ENCODE measurements at regions not wholly inside any gene's neighbourhood (a gene's known extent, or its start where the extent isn't known, plus 50 kb on each side); places are given as distances from the start of the nearest gene placed in this dataset.

- TF ChIP-seq REST (IDR thresholded peaks at IDR 0.05; ENCODE audit: insufficient read depth in 1 of 2, low read depth in 2 of 2, low read length in 2 of 2) (no peak), POLR2AphosphoS5 (IDR thresholded peaks at IDR 0.05; ENCODE audit: low read depth, low read length) (no peak), TAF1 (IDR thresholded peaks at IDR 0.05; ENCODE audit: borderline replicate concordance, insufficient read depth, low read length) (no peak), FOXP2 (optimal IDR thresholded peaks at IDR 0.05; ENCODE audit: borderline replicate concordance, extremely low read depth, extremely low read length, insufficient read depth) (no peak), SIN3A (IDR thresholded peaks at IDR 0.05; ENCODE audit: borderline replicate concordance, insufficient read depth, low read length) (no peak)
Measured at GRCh38 chr18:78501251-78501650, 478.4 kb upstream of the SALL3 start.
